ENCODE measurements at regions not wholly inside any gene's neighbourhood (a gene's known extent, or its start where the extent isn't known, plus 50 kb on each side); places are given as distances from the start of the nearest gene placed in this dataset.

DNA sequence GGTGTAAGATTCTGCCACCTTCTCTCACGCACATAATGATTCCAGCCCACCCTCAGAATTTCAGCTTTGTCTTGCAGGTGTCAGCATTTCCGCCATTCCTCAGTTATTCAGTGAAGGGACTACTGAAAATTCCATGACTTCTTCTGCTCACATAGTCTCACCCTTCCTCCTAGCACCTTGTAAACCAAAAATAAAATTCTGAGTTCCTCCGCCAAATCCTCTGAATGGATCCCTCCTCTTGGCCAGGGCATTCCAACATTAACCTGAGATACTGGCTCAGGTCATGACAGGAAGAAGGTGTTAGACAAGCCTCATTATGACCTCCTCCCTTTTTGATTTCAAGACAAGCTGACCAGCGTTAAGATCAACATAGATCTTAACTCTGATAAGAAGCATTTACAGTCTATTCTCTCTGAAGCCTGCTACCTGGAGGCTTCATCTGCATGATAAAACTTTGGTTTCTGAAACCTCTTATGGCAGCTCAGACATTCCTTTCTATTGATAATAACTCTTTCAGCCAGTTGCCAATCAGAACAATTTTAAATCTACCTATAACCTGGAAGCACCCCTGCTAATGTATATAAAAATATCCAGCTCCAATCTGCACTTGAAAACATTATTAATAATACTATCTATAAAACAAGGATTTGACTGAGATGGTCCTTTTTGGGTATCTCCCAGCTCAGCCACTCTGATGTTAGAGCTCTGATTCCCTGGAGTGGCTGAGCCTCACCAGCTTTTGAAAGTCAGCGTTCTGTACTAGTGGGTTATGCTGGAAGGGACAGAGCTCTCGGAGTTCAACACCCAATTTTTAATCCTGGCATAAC is 136.4 kb upstream of the APCDD1 start:
- RAD21 ChIA-PET (ENCODE audit: low non-redundant PET in 1 of 2, low total read pairs in 2 of 2, uncharacterized antibody in 2 of 2, unreplicated experiment in 2 of 2) = no interaction called here
- ATAC-seq (no peak), DNase-seq (ENCODE audit: low read depth, low spot score) (no peak)
- Histone ChIP-seq H3K9me2 (ENCODE audit: insufficient read depth) (no peaks in the 10 kb centered on the region), H2AFZ (ENCODE audit: low read depth, low read length, poor library complexity, severe bottlenecking) (no peak overlapping the region), H3K36me3 (ENCODE audit: control insufficient read depth in 1 of 2, insufficient read depth in 2 of 2, low read length in 2 of 2) (no peaks in the 10 kb centered on the region), H3K4me2 (ENCODE audit: low read length) (no peak overlapping the region), H3K9me3 (ENCODE audit: control insufficient read depth in 1 of 2, insufficient read depth in 1 of 2, low read depth in 1 of 2, low read length in 2 of 2) (no peaks in the 10 kb centered on the region), H3K4me3 (replicated peaks in 1 of 2; ENCODE audit: low read depth in 1 of 2, low read length in 2 of 2) (no peak overlapping the region), H3K27ac (ENCODE audit: low read depth, low read length) (no peak overlapping the region), H3K27me3 (ENCODE audit: insufficient read depth, low read length) (peaks cover 29% of the 10 kb centered on the region; the same call in 1 of the 2 replicates), H3K79me2 (ENCODE audit: insufficient read depth, low read length) (no peaks in the 10 kb centered on the region), H3K4me1 (ENCODE audit: control insufficient read depth in 1 of 2, insufficient read depth in 2 of 2, low read length in 2 of 2) (no peaks in the 10 kb centered on the region), H3K9ac (ENCODE audit: low read length) (no peak overlapping the region), H4K20me1 (ENCODE audit: insufficient read depth) (no peaks in the 10 kb centered on the region)
- POLR2A ChIA-PET = no interaction called here
- CTCF ChIA-PET = no interaction called here
- BruUV-seq (replicated peaks) = no TSS peak
- intact Hi-C loops (cut with micrococcal nuclease) = no loop called here
- TF ChIP-seq FOSL1 (IDR thresholded peaks at IDR 0.05; ENCODE audit: low read depth) = no peak
- TF ChIP-seq SP1 (IDR thresholded peaks at IDR 0.05; ENCODE audit: low read depth) = no peak
- TF ChIP-seq CBX3 (IDR thresholded peaks at IDR 0.05; ENCODE audit: low read depth) = no peak
- TF ChIP-seq, protein P1, sequence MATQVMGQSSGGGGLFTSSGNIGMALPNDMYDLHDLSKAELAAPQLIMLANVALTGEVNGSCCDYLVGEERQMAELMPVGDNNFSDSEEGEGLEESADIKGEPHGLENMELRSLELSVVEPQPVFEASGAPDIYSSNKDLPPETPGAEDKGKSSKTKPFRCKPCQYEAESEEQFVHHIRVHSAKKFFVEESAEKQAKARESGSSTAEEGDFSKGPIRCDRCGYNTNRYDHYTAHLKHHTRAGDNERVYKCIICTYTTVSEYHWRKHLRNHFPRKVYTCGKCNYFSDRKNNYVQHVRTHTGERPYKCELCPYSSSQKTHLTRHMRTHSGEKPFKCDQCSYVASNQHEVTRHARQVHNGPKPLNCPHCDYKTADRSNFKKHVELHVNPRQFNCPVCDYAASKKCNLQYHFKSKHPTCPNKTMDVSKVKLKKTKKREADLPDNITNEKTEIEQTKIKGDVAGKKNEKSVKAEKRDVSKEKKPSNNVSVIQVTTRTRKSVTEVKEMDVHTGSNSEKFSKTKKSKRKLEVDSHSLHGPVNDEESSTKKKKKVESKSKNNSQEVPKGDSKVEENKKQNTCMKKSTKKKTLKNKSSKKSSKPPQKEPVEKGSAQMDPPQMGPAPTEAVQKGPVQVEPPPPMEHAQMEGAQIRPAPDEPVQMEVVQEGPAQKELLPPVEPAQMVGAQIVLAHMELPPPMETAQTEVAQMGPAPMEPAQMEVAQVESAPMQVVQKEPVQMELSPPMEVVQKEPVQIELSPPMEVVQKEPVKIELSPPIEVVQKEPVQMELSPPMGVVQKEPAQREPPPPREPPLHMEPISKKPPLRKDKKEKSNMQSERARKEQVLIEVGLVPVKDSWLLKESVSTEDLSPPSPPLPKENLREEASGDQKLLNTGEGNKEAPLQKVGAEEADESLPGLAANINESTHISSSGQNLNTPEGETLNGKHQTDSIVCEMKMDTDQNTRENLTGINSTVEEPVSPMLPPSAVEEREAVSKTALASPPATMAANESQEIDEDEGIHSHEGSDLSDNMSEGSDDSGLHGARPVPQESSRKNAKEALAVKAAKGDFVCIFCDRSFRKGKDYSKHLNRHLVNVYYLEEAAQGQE (IDR thresholded peaks at IDR 0.05; ENCODE audit: low read depth) = no peak
- TF ChIP-seq POLR2A (IDR thresholded peaks at IDR 0.05; ENCODE audit: borderline replicate concordance, extremely low read depth, insufficient read depth, insufficient read length) = no peak
- TF ChIP-seq, protein P2, sequence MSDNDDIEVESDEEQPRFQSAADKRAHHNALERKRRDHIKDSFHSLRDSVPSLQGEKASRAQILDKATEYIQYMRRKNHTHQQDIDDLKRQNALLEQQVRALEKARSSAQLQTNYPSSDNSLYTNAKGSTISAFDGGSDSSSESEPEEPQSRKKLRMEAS (IDR thresholded peaks at IDR 0.05) = no peak
- no peak for TF ChIP-seq ZNF274 (IDR thresholded peaks at IDR 0.05; ENCODE audit: low read depth, low read length)
- TF ChIP-seq SIN3A (IDR thresholded peaks at IDR 0.05; ENCODE audit: low read depth) = no peak
- no peak for TF ChIP-seq EGR1 (IDR thresholded peaks at IDR 0.05; ENCODE audit: low read depth)
- TF ChIP-seq RAD21 (IDR thresholded peaks at IDR 0.05; ENCODE audit: low read depth) = no peak
- no peak for TF ChIP-seq SRF (IDR thresholded peaks at IDR 0.05; ENCODE audit: low read depth)
- TF ChIP-seq, protein P3, sequence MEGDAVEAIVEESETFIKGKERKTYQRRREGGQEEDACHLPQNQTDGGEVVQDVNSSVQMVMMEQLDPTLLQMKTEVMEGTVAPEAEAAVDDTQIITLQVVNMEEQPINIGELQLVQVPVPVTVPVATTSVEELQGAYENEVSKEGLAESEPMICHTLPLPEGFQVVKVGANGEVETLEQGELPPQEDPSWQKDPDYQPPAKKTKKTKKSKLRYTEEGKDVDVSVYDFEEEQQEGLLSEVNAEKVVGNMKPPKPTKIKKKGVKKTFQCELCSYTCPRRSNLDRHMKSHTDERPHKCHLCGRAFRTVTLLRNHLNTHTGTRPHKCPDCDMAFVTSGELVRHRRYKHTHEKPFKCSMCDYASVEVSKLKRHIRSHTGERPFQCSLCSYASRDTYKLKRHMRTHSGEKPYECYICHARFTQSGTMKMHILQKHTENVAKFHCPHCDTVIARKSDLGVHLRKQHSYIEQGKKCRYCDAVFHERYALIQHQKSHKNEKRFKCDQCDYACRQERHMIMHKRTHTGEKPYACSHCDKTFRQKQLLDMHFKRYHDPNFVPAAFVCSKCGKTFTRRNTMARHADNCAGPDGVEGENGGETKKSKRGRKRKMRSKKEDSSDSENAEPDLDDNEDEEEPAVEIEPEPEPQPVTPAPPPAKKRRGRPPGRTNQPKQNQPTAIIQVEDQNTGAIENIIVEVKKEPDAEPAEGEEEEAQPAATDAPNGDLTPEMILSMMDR (IDR thresholded peaks at IDR 0.05 in 2 of 3, conservative IDR thresholded peaks at IDR 0.05 in 1 of 3; ENCODE audit: borderline replicate concordance in 1 of 3, insufficient read depth in 1 of 3, low read depth in 2 of 3, low read length in 2 of 3) = no peak
- TF ChIP-seq, protein P4, sequence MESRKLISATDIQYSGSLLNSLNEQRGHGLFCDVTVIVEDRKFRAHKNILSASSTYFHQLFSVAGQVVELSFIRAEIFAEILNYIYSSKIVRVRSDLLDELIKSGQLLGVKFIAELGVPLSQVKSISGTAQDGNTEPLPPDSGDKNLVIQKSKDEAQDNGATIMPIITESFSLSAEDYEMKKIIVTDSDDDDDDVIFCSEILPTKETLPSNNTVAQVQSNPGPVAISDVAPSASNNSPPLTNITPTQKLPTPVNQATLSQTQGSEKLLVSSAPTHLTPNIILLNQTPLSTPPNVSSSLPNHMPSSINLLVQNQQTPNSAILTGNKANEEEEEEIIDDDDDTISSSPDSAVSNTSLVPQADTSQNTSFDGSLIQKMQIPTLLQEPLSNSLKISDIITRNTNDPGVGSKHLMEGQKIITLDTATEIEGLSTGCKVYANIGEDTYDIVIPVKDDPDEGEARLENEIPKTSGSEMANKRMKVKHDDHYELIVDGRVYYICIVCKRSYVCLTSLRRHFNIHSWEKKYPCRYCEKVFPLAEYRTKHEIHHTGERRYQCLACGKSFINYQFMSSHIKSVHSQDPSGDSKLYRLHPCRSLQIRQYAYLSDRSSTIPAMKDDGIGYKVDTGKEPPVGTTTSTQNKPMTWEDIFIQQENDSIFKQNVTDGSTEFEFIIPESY (IDR thresholded peaks at IDR 0.05; ENCODE audit: extremely low read depth, insufficient replicate concordance, low read length) = no peak
- no peak for TF ChIP-seq ELF1 (IDR thresholded peaks at IDR 0.05; ENCODE audit: borderline replicate concordance, low read depth)
- no peak for TF ChIP-seq JUND (IDR thresholded peaks at IDR 0.05)
- TF ChIP-seq POLR2AphosphoS5 (IDR thresholded peaks at IDR 0.05; ENCODE audit: low read depth, low read length) = no peak

All from HCT116 (cell line).